ENCODE measurements at regions not wholly inside any gene's neighbourhood (a gene's known extent, or its start where the extent isn't known, plus 50 kb on each side); places are given as distances from the start of the nearest gene placed in this dataset.

GRCh38 chr12:115093261-115093660, 409.3 kb upstream of the TBX3 start:
- H3K9me3 ChIP-seq, result no peaks in the 10 kb centered on the region
- peaks cover 0 to 55% (median 18%) of the 10 kb centered on the region in 4 donors for H3K4me1 ChIP-seq
- no peak overlapping the region for H3K4me3 ChIP-seq
- DNase-seq (no peak), ATAC-seq (no peak)
- no peaks in the 10 kb centered on the region for H3K36me3 ChIP-seq
- H3K27ac ChIP-seq, result peak overlapping the region in 2 of 3 donors; percentile 81 to 93
- no peak for TF ChIP-seq POLR2A (IDR thresholded peaks at IDR 0.05)
- TF ChIP-seq CTCF (IDR thresholded peaks at IDR 0.05), result no peak
- H3K27me3 ChIP-seq, result no peaks in the 10 kb centered on the region
- WGBS (ENCODE audit: insufficient coverage, low coverage, low lambda C conversion rate, missing lambda C conversion rate), result 63% methylated on average over 1 of the region's 1 CpG
- intact Hi-C loops (cut with DNase I), result no loop called here

- Histone ChIP-seq H3K27ac (peak overlapping the region in 1 of 3 donors; percentile 90), H3K9me3 (no peaks in the 10 kb centered on the region), H3K4me3 (no peak overlapping the region), H3K27me3 (no peaks in the 10 kb centered on the region), H3K4me1 (peaks cover 0 to 56% (median 16%) of the 10 kb centered on the region in 4 donors), H3K36me3 (no peaks in the 10 kb centered on the region)
- no peak for ATAC-seq
- 75% methylated on average over 4 of the region's 4 CpGs for WGBS (ENCODE audit: insufficient coverage, low coverage, low lambda C conversion rate, missing lambda C conversion rate)
- no peak for DNase-seq
- TF ChIP-seq POLR2A (IDR thresholded peaks at IDR 0.05) (no peak), CTCF (IDR thresholded peaks at IDR 0.05) (no peak)
- intact Hi-C loops (cut with DNase I), result no loop called here
Measured at GRCh38 chr12:115090783-115091182, 406.8 kb upstream of the TBX3 start.

- Histone ChIP-seq H3K4me1 (peaks cover 0 to 49% (median 11%) of the 10 kb centered on the region in 4 donors), H3K9me3 (no peaks in the 10 kb centered on the region), H3K27ac (peak overlapping the region; percentile 63 to 90 (median 77)), H3K36me3 (no peaks in the 10 kb centered on the region), H3K4me3 (peak overlapping the region in 2 of 3 donors; percentile 20 to 21), H3K27me3 (no peaks in the 10 kb centered on the region)
- TF ChIP-seq CTCF (IDR thresholded peaks at IDR 0.05) (no peak), POLR2A (IDR thresholded peaks at IDR 0.05) (no peak)
- intact Hi-C loops (cut with DNase I), result no loop called here
- peak; percentile 90 to 97 (median 95) for DNase-seq
- WGBS (ENCODE audit: insufficient coverage, low coverage, low lambda C conversion rate, missing lambda C conversion rate), result 39% methylated on average over 11 of the region's 13 CpGs
- ATAC-seq, result peak; percentile 72 to 86 (median 82)
Measured at GRCh38 chr12:115088995-115089841, 405.2 kb upstream of the TBX3 start.

GRCh38 chr12:115088328-115088994, 404.5 kb upstream of the TBX3 start:
- Histone ChIP-seq H3K27ac (peak overlapping the region; percentile 63 to 90 (median 77)), H3K9me3 (no peaks in the 10 kb centered on the region), H3K27me3 (no peaks in the 10 kb centered on the region), H3K4me3 (peak overlapping the region in 2 of 3 donors; percentile 29 to 33), H3K36me3 (no peaks in the 10 kb centered on the region), H3K4me1 (peaks cover 0 to 43% (median 9%) of the 10 kb centered on the region in 4 donors)
- intact Hi-C loops (cut with DNase I), result no loop called here
- DNase-seq (peak; percentile 75 to 91 (median 82)), ATAC-seq (peak; percentile 69 to 78 (median 76))
- no peak for TF ChIP-seq CTCF (IDR thresholded peaks at IDR 0.05)
- TF ChIP-seq POLR2A (IDR thresholded peaks at IDR 0.05), result no peak
- 11% methylated on average over 3 of the region's 3 CpGs for WGBS (ENCODE audit: insufficient coverage, low coverage, low lambda C conversion rate, missing lambda C conversion rate)
